CD8-positive, alpha-beta memory T cell (primary cell): ENCODE measurements at regions not wholly inside any gene's neighbourhood (a gene's known extent, or its start where the extent isn't known, plus 50 kb on each side); places are given as distances from the start of the nearest gene placed in this dataset.

Experiments
- CTCF ChIA-PET: fragments of 350-600 bp; sonication (Branson Sonifier 250); formaldehyde crosslinking; loops from one replicate; lab custom pipeline; 2021; ENCODE audit warnings: antibody characterized with exemption; lab: Charles Lee
- POLR2A ChIA-PET: fragments of 350-600 bp; sonication (Branson Sonifier 250); formaldehyde crosslinking; loops from one replicate; lab custom pipeline; 2021; ENCODE audit warnings: antibody characterized with exemption; lab: Charles Lee
- DNase-seq, 5 donors: peaks; one replicate each; pipeline versions ENCODE4 v3.0.0 to v3.0.0-alpha.2; 2020 to 2022; ENCODE audit warnings: mixed read lengths in 1 of 5
- H3K27ac ChIP-seq: one replicate; pipeline ENCODE4 v1.7.0; 2013; ENCODE audit warnings: low read depth, mild to moderate bottlenecking, low read length, moderate library complexity
- H3K27me3 ChIP-seq: 2 replicates; pipeline ENCODE4 v1.7.0; 2013; ENCODE audit warnings: low read length, mild to moderate bottlenecking; ENCODE audit not compliant: insufficient read depth, poor library complexity, severe bottlenecking
- H3K36me3 ChIP-seq: 2 replicates; pipeline ENCODE4 v1.7.0; 2013; ENCODE audit warnings: mild to moderate bottlenecking, low read length, moderate library complexity; ENCODE audit not compliant: insufficient read depth
- H3K4me1 ChIP-seq: 2 replicates; pipeline ENCODE4 v1.7.0; 2013; ENCODE audit warnings: mild to moderate bottlenecking, low read length, moderate library complexity; ENCODE audit not compliant: insufficient read depth
- H3K4me3 ChIP-seq: 2 replicates; pipeline ENCODE4 v1.7.0; 2013; ENCODE audit warnings: mild to moderate bottlenecking, low read length
- H3K9me3 ChIP-seq: 2 replicates; pipeline ENCODE4 v1.7.0; 2013; ENCODE audit warnings: mild to moderate bottlenecking, low read length
- H3K27ac Mint-ChIP-seq, 8 donors: one replicate each; pipeline ENCODE4 v1.8.0; 2020 to 2021; ENCODE audit warnings: mixed read lengths in 8 of 8, mild to moderate bottlenecking in 6 of 8, inconsistent platforms in 3 of 8, moderate library complexity in 3 of 8
- H3K27me3 Mint-ChIP-seq, 2 donors: one replicate each; pipeline ENCODE4 v1.8.0; 2020 to 2021; ENCODE audit warnings: mixed read lengths in 2 of 2, mild to moderate bottlenecking in 1 of 2, moderate library complexity in 1 of 2
- H3K36me3 Mint-ChIP-seq, 3 donors: one replicate each; pipeline ENCODE4 v1.8.0; 2020 to 2021; ENCODE audit warnings: mixed read lengths in 3 of 3, inconsistent platforms in 1 of 3, mild to moderate bottlenecking in 1 of 3
- H3K4me1 Mint-ChIP-seq, 3 donors: one replicate each; pipeline ENCODE4 v1.8.0; 2020 to 2021; ENCODE audit warnings: mixed read lengths in 3 of 3, inconsistent platforms in 1 of 3, mild to moderate bottlenecking in 1 of 3
- H3K4me3 Mint-ChIP-seq, 7 donors: one replicate each; pipeline ENCODE4 v1.8.0; 2020 to 2021; ENCODE audit warnings: mixed read lengths in 7 of 7, mild to moderate bottlenecking in 6 of 7, moderate library complexity in 4 of 7, inconsistent platforms in 2 of 7
- H3K9me3 Mint-ChIP-seq, 5 donors: one replicate each; pipeline ENCODE4 v1.8.0; 2020 to 2022; ENCODE audit warnings: mixed read lengths in 5 of 5, mild to moderate bottlenecking in 3 of 5, moderate library complexity in 2 of 5, inconsistent platforms in 1 of 5

- CTCF ChIA-PET: interaction anchor here (1.3 to 2.6 kb wide), 3 partner anchors 12 to 464 kb away, joined by 3 to 11 read pairs (median 5); no protein-coding TSS in a partner anchor
- H3K4me3 ChIP-seq: no peak overlapping the region
- no peak for DNase-seq
- peak overlapping the region in 2 of 8 donors; percentile 6 to 17 for H3K27ac Mint-ChIP-seq
- peaks cover 0 to 2% (median 0%) of the 10 kb centered on the region in 5 donors for H3K9me3 Mint-ChIP-seq
- no peak overlapping the region for H3K27ac ChIP-seq
- peaks cover 28 to 33% (median 29%) of the 10 kb centered on the region in 3 donors for H3K4me1 Mint-ChIP-seq
- peaks cover 0 to 5% of the 10 kb centered on the region in 2 donors for H3K27me3 Mint-ChIP-seq
- H3K27me3 ChIP-seq: no peaks in the 10 kb centered on the region
- no peaks in the 10 kb centered on the region for H3K36me3 ChIP-seq
- no peaks in the 10 kb centered on the region for H3K9me3 ChIP-seq
- H3K4me1 ChIP-seq: peaks cover 25% of the 10 kb centered on the region
- H3K4me3 Mint-ChIP-seq: peak overlapping the region in 1 of 7 donors; percentile 20
- POLR2A ChIA-PET: interaction anchor here (0.6 kb wide), 1 partner anchor 121 kb away, joined by 4 read pairs; no protein-coding TSS in a partner anchor
- no peaks in the 10 kb centered on the region for H3K36me3 Mint-ChIP-seq
Measured at GRCh38 chr7:142347091-142347490, 89.2 kb upstream of the PRSS58 start.

GRCh38 chr7:142345811-142346210 lies 88.0 kb upstream of the PRSS58 start:
- H3K36me3 ChIP-seq: no peaks in the 10 kb centered on the region
- H3K4me1 ChIP-seq: peaks cover 23% of the 10 kb centered on the region
- POLR2A ChIA-PET: interaction anchor here (0.6 to 1.0 kb wide), 3 partner anchors 41 to 463 kb away, joined by 3 to 5 read pairs (median 3); no protein-coding TSS in a partner anchor

GRCh38 chr7:142338633-142339501 lies 81.0 kb upstream of the PRSS58 start:
- H3K36me3 ChIP-seq: no peaks in the 10 kb centered on the region
- H3K4me3 Mint-ChIP-seq: peak overlapping the region in 1 of 7 donors; percentile 65
- no peaks in the 10 kb centered on the region for H3K4me1 ChIP-seq
- no peaks in the 10 kb centered on the region for H3K27me3 ChIP-seq
- H3K27me3 Mint-ChIP-seq: peaks cover 8 to 9% of the 10 kb centered on the region in 2 donors
- DNase-seq: no peak
- ChIA-PET POLR2A (no interaction called here), CTCF (interaction anchor here (1.2 to 2.2 kb wide), 3 partner anchors 12 to 876 kb away, joined by 3 to 7 read pairs (median 4); no protein-coding TSS in a partner anchor)
- H3K4me3 ChIP-seq: no peak overlapping the region
- H3K27ac Mint-ChIP-seq: peak overlapping the region in 4 of 8 donors; percentile 34 to 53 (median 45)
- no peaks in the 10 kb centered on the region for H3K9me3 Mint-ChIP-seq
- H3K4me1 Mint-ChIP-seq: peaks cover 9 to 19% (median 10%) of the 10 kb centered on the region in 3 donors
- no peaks in the 10 kb centered on the region for H3K9me3 ChIP-seq
- H3K36me3 Mint-ChIP-seq: peaks cover 0 to 1% (median 0%) of the 10 kb centered on the region in 3 donors
- H3K27ac ChIP-seq: no peak overlapping the region

More at GRCh38 chr7:142345811-142346210, 88.0 kb upstream of the PRSS58 start:
- CTCF ChIA-PET: interaction anchor here (0.8 to 2.6 kb wide), 4 partner anchors 9 to 42 kb away, joined by 3 to 11 read pairs (median 4); no protein-coding TSS in a partner anchor
- no peaks in the 10 kb centered on the region for H3K9me3 ChIP-seq
- Mint-ChIP-seq H3K4me3 (peak overlapping the region; percentile 17 to 73 (median 56)), H3K4me1 (peaks cover 25 to 30% (median 28%) of the 10 kb centered on the region in 3 donors), H3K27me3 (peaks cover 3 to 5% of the 10 kb centered on the region in 2 donors), H3K27ac (peak overlapping the region in 7 of 8 donors; percentile 26 to 76 (median 69)), H3K36me3 (no peaks in the 10 kb centered on the region), H3K9me3 (peaks cover 0 to 1% (median 0%) of the 10 kb centered on the region in 5 donors)
- no peak overlapping the region for H3K4me3 ChIP-seq
- no peaks in the 10 kb centered on the region for H3K27me3 ChIP-seq
- no peak overlapping the region for H3K27ac ChIP-seq
- DNase-seq: peak; percentile 28 to 68 (median 51)

GRCh38 chr7:142337054-142338001 lies 79.5 kb upstream of the PRSS58 start:
- Histone ChIP-seq H3K4me3 (no peak overlapping the region), H3K27me3 (no peaks in the 10 kb centered on the region), H3K36me3 (no peaks in the 10 kb centered on the region), H3K9me3 (no peaks in the 10 kb centered on the region), H3K27ac (no peak overlapping the region), H3K4me1 (no peaks in the 10 kb centered on the region)
- Mint-ChIP-seq H3K36me3 (peaks cover 0 to 1% (median 0%) of the 10 kb centered on the region in 3 donors), H3K4me3 (peak overlapping the region in 1 of 7 donors; percentile 79), H3K9me3 (no peaks in the 10 kb centered on the region), H3K27me3 (peaks cover 8 to 12% of the 10 kb centered on the region in 2 donors), H3K4me1 (peaks cover 9 to 19% (median 10%) of the 10 kb centered on the region in 3 donors), H3K27ac (peak overlapping the region in 2 of 8 donors; percentile 24 to 64)
- ChIA-PET CTCF (interaction anchor here (1.2 kb wide), 1 partner anchor 878 kb away, joined by 3 read pairs; no protein-coding TSS in a partner anchor), POLR2A (no interaction called here)
- no peak for DNase-seq

- Histone ChIP-seq H3K4me3 (no peak overlapping the region), H3K27me3 (no peaks in the 10 kb centered on the region), H3K4me1 (no peaks in the 10 kb centered on the region), H3K27ac (no peak overlapping the region), H3K36me3 (no peaks in the 10 kb centered on the region), H3K9me3 (no peaks in the 10 kb centered on the region)
- H3K4me1 Mint-ChIP-seq: peaks cover 6 to 15% (median 6%) of the 10 kb centered on the region in 3 donors
- ChIA-PET POLR2A (no interaction called here), CTCF (interaction anchor here (0.8 kb wide), 1 partner anchor 32 kb away, joined by 3 read pairs; no protein-coding TSS in a partner anchor)
- peaks cover 12 to 19% of the 10 kb centered on the region in 2 donors for H3K27me3 Mint-ChIP-seq
- H3K27ac Mint-ChIP-seq: no peak overlapping the region
- H3K4me3 Mint-ChIP-seq: peak overlapping the region in 3 of 7 donors; percentile 28 to 60 (median 42)
- DNase-seq: no peak
- H3K36me3 Mint-ChIP-seq: peaks cover 0 to 1% (median 0%) of the 10 kb centered on the region in 3 donors
- H3K9me3 Mint-ChIP-seq: no peaks in the 10 kb centered on the region
Measured at GRCh38 chr7:142334806-142335205, 76.9 kb upstream of the PRSS58 start.

GRCh38 chr7:142334236-142334635 lies 76.4 kb upstream of the PRSS58 start:
- H3K4me1 ChIP-seq: no peaks in the 10 kb centered on the region
- Mint-ChIP-seq H3K9me3 (no peaks in the 10 kb centered on the region), H3K4me1 (peaks cover 6 to 15% (median 6%) of the 10 kb centered on the region in 3 donors), H3K27ac (no peak overlapping the region), H3K36me3 (peaks cover 0 to 1% (median 0%) of the 10 kb centered on the region in 3 donors), H3K4me3 (peak overlapping the region in 1 of 7 donors; percentile 21), H3K27me3 (peaks cover 14 to 21% of the 10 kb centered on the region in 2 donors)
- no peak for DNase-seq
- POLR2A ChIA-PET: no interaction called here
- no peaks in the 10 kb centered on the region for H3K9me3 ChIP-seq
- no peaks in the 10 kb centered on the region for H3K27me3 ChIP-seq
- H3K36me3 ChIP-seq: no peaks in the 10 kb centered on the region
- no peak overlapping the region for H3K27ac ChIP-seq
- no peak overlapping the region for H3K4me3 ChIP-seq
- CTCF ChIA-PET: interaction anchor here (0.8 kb wide), 1 partner anchor 31 kb away, joined by 3 read pairs; no protein-coding TSS in a partner anchor

GRCh38 chr7:142332421-142332820 lies 74.6 kb upstream of the PRSS58 start:
- Mint-ChIP-seq H3K27ac (no peak overlapping the region), H3K9me3 (no peaks in the 10 kb centered on the region), H3K4me1 (peaks cover 0 to 3% (median 1%) of the 10 kb centered on the region in 3 donors), H3K36me3 (peaks cover 0 to 1% (median 0%) of the 10 kb centered on the region in 3 donors), H3K4me3 (peak overlapping the region in 2 of 7 donors; percentile 52 to 78), H3K27me3 (peaks cover 21 to 25% of the 10 kb centered on the region in 2 donors)
- POLR2A ChIA-PET: no interaction called here
- no peaks in the 10 kb centered on the region for H3K36me3 ChIP-seq
- no peak overlapping the region for H3K4me3 ChIP-seq
- no peaks in the 10 kb centered on the region for H3K27me3 ChIP-seq
- no peak overlapping the region for H3K27ac ChIP-seq
- no peak for DNase-seq
- no peaks in the 10 kb centered on the region for H3K4me1 ChIP-seq
- CTCF ChIA-PET: interaction anchor here (1.8 kb wide), 1 partner anchor 28 kb away, joined by 5 read pairs; no protein-coding TSS in a partner anchor
- no peaks in the 10 kb centered on the region for H3K9me3 ChIP-seq
